Dermis blood vessel endothelial cell (primary cell): ENCODE measurements at regions not wholly inside any gene's neighbourhood (a gene's known extent, or its start where the extent isn't known, plus 50 kb on each side); places are given as distances from the start of the nearest gene placed in this dataset.
"Not testable (repeated sequence)": the region's sequence is repeated elsewhere in the genome, so short reads cannot be mapped to it uniquely, and the experiment has no call there.

Experiments
- DNase-seq: peaks from one replicate; pipeline ENCODE4 v3.0.0; 2010

DNA sequence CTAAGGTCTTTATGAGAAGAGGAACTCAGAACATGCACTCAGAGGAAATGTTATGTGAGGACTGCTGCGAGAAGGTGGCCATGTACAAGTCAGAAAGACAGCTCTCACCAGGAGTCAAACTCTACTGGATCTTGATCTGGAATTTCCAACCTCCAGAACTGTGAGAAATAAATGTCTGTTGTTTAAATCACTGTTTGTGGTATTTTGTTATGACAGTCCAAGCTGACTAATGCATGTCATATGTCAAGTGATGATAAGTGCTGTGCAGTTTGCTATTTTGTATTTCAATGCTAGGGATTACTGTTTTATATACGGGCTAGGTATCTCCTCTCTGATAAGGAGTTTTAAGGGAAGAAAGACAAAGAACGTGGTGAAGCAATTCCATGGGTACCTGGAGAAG lies 162.3 kb downstream of the CPEB2 start:
- no peak for DNase-seq

DNA sequence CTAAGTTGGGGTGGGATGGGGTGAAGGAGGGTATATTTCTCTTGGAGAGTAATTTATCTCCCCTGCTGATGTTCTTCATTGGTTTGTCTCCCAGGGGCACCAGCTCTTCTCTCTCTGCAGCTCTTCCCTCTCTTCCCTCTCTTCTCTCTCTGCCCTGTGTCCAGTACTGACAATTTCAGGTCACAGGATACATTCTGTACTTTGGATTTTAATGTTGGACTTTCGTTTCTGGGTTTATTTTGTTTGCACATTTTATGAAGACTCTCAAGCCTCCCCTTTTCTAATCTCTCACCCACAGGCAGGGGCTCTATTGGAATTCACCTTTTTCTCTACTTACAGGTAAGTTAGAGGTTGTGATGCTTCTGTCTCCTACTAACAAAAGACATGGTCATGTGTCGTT lies 165.5 kb downstream of the CPEB2 start:
- DNase-seq = no peak

GRCh38 chr4:15168759-15169158 lies 166.5 kb downstream of the CPEB2 start:
- no peak for DNase-seq

DNA sequence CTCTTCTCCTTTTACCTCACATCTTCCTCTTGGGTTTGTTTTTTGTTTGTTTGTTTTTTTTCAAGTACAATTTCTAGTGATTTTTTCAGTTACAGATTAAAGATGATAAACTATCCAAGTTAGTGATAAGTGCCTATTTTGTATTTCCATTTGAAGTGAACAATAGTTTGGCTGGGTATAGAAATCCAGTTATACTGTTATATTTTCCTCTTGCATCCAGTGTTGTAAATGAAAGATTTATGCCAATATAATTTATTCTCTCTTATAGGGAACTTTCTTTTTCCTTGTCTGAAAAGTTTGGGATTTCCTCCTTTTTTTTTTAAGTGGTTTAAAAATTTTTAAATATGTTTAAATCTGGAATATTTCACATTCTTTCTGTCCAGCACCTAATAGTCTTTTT lies 169.4 kb downstream of the CPEB2 start:
- DNase-seq = no peak

GRCh38 chr4:15173251-15173650 lies 171.0 kb downstream of the CPEB2 start:
- DNase-seq = no peak

GRCh38 chr4:15174168-15174567 lies 171.9 kb downstream of the CPEB2 start:
- not testable (repeated sequence) for DNase-seq

GRCh38 chr4:15179842-15180241 lies 177.6 kb downstream of the CPEB2 start:
- DNase-seq = not testable (repeated sequence)

DNA sequence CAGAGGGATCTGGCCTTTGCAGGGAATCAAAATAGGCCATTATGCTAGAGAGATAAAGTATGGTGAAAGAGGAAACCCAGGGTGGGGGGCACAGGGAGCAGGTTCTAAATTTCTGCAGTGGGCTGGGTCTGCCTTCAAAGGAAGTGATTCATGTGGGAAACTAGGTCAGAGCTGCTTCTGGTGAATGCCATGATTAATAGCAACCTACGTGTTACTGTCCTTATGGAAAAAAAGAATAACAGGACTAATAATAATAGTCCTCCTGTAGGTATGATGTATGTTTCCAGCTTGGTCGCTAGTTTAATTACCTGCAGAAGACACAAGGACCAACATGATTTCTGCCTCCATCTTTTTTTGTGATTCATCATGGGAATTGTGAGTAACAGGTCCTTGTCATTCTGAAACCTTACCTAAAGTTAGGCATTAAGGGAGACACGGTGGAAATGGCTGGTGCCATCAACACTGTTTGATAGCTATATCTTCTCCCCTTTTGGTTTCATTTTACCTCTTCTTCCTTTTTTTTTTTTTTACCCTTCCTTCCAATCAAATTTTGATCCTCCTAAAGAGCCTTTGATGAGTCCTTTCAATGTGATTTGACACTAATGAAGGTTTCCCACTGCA lies 180.4 kb downstream of the CPEB2 start:
- DNase-seq = peak; percentile 23

DNA sequence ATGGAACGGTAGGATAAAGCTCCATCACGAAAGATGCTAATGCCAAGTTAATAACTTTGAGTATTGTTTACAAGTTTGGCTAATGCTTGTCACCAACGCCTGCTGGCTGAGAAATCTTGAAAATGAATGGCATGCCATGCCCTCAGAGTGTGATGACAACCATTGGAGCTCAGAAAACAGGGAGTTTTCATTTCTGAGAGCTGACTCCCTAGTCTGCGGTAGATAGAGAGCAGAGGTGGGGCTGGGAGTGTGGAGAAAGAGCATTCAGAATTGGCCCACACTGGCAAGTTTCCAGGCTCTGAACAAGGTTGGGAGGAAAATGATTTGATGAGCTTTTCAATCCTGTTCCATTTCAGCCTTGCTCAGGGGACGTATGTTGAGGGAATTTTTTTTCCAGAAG lies 183.9 kb downstream of the CPEB2 start:
- DNase-seq = no peak

- no peak for DNase-seq
Observed at GRCh38 chr4:15186806-15187205, 184.5 kb downstream of the CPEB2 start.

DNA sequence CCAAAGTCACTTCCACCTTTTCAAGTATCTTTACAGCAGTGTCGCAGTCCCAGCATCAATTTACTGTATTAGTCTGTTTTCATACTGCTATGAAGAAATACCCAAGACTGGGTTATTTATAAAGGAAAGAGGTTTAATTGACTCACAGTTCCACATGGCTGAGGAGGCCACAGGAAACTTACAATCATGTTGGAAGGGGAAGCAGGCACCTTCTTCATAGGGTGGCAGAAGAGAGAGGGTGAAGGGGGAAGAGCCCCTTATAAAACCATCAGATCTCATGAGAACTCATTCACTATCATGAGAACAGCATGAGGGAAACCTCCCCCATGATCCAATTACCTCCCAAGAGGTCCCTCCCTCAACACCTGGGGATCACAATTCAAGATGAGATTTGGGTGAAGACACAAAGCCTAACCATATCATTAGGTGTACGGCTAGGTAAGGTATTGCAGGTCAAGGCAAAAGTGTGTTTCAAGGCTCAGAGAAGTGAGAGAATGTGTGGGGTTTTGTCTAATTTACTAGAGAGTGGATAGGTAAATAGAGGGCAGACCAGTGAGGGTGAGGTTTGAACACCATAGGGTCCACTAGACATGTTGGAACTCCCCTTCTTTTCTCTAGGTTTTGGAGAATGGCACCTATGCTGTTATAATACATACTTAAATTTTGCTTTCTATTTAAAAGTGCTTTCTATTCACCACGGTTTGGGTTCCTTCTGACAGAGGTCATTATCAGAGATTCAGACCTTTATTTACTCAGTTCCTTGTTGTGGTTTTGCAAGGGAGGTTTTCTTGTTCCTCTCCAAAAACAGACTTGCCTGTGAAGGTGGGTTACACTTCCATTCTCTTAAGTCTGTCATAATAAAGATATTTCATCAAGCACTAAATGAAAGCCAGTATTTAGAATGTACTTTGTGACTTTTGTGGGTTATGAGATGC lies 186.6 kb downstream of the CPEB2 start:
- DNase-seq = no peak

DNA sequence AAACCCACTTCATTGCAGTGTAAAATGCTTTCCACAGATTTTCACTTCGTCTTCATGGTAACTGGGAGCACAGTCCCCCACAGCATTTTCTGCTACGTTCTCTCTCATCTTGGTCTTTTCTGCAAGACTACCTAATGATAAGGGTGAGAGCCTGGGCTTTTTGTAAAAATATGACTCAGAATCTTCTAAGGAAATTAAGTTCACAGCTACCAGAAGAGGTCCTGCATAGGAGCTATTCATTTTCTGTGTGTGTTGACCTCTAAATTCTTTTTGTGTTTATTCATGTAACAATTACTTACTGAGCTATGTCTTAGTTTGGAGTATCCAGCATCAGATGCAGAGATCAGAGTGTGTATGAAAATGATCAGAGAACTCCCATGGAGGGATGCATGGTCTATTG lies 192.2 kb downstream of the CPEB2 start:
- no peak for DNase-seq

- peak; percentile 24 for DNase-seq
Observed at GRCh38 chr4:15197005-15197404, 194.7 kb downstream of the CPEB2 start.

DNA sequence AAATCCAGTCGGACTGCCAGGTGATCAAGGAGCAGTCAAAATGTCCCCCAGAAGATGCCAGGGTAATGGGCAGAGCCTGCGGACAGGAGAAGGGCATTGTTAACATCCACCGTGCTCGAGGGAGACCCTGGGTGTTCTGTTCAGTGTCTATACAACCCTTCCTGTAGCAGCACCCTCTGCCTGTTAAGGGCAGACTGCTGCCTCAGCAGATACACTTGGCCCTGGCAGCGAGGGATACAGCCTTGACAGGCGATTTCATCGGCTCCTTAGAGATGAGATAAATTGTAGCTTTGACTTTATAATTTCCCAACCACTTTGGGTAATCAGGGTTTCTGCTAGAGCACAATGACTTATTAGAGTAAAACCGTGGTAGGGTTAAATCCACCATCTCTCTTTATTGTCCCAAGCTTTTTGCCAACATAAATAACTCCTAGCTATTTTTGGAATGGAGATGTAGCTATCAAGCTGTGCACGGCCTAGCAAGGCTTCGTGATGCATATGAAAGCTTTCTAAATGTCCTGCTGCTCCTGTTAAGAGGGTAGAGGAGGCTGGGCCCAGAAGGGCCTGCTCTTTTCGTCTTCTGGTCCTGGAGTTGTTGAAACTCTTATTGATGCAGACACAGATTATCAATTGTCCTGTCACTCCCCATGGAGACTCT lies 195.9 kb downstream of the CPEB2 start:
- DNase-seq = no peak

GRCh38 chr4:15201782-15202181 lies 199.5 kb downstream of the CPEB2 start:
- DNase-seq = no peak

DNA sequence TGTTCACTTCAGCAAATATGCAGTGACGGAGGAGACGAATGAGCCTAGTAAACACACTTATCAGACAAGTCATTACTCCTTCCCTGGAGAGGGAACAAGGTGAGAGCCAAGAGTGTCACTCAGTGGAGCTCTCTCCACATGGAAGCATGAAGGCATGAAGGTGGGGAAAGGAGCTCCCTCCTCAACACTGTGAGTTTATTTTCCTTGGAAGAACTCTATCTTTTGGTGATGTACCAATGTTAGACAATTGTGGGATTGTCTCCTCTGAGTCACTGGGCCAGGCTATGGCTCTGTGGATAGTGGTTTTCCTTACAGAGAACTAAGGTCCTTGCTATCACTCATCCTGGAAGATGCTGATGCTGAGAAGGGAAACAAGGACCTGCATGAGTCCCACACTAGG lies 200.2 kb downstream of the CPEB2 start:
- DNase-seq = no peak

DNA sequence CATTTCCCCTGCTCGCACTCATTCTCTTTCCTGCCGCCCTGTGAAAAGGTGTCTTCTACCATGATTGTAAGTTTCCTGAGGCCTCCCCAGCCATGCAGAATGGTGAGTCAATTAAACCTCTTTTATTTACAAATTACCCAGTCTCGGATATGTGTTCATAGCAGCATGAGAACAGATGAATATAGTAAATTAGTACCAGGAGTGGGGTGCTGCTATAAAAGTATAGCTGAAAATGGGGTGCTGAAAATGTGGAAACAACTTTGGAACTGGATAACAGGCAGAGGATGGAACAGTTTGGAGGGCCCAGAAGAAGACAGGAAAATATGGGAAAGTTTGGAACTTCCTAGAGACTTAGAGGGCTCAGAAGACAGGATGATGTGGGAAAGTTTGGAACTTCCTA lies 204.2 kb downstream of the CPEB2 start:
- not testable (repeated sequence) for DNase-seq

DNA sequence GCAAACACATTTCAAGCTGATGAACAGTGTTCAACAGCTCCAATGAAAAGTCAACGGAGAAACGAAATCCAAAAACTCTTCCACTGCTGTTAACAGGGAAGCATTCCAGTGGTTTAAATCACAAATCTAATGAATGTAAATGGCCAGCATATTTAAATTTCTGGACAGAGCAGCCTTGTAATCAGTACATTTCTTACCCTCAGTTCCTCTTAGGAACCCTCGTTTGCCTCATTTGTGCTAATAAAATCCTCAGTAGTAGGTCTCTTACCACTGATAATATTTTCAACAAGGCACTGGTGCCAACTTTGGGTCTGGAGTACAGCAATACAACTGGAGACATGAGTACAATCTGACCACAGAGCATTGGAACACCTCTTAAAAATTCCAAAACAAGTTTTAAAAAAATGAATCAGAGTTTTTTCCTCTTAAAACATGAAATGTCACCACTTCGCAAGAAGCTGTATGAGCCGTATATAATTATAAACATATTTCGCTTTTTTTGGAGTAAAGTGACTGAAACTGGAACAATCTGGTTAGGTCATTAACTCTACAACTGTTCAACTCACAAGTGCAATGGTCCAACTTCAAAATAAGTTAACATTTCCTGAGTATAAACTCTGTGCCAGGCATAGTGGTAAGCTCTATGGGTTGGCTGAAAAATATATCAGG lies 211.2 kb downstream of the CPEB2 start:
- DNase-seq = no peak

DNA sequence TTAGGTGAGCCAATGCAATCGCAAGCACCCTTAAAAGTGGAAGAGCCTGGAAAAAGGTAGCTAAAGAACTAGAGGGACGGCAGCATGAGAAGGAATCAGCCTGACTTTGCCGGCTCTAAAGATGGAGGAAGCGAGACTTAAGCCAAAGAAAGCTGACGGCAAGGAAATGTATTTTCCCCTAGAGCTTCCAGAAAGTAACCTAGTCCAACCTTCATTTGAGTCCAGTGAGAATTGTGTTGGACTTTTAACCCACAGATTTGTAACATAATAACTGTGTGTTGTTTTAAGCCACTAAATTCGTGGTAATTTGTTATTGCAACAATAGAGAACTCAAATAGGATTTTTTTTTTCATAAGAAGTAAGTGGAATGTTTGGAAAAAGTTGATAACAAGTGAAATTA lies 212.7 kb upstream of the C1QTNF7 start:
- no peak for DNase-seq

GRCh38 chr4:15226203-15226602 lies 201.6 kb upstream of the C1QTNF7 start:
- no peak for DNase-seq

DNA sequence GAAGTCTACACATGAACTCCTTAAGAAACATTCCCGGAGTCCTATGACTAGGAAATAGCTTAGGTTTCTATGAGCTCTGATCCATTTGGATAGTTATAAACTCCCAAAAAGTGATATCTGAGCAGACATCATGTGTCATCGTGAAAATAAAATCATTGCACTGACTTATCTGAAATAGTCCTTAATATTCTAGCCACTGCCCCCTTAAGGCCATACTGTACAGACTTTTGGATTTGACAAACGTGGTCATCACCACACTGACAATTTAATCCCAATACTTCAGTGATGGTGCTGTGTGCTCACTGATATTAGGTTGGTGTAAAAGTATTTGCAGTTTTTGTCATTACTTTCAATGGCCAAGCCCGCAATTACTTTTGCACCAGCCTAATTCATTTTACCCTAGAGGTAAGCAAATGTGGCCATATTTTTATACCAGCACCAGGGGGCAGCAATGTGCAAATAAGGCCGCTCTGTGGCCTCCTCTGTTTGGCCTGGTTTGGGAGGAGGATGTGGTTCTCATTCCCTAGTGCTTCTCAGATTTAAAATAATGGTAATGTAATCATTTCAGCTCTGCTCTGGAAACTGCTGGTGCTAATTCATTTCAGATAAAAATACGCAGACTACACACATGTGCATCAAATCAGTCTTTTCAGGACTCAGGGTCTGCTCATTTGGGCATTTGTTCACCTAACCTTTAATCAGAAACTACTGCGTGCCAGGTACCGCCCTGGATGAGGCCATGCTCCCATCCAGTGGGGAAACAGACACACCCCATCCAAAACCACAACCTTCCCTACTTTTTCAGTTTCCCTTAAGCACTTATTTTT lies 196.4 kb upstream of the C1QTNF7 start:
- DNase-seq = peak; percentile 78
